GM19043 (cell line): ENCODE measurements at regions not wholly inside any gene's neighbourhood (a gene's known extent, or its start where the extent isn't known, plus 50 kb on each side); places are given as distances from the start of the nearest gene placed in this dataset.

ENCODE experiments used
- ATAC-seq: cut with Tn5 transposase; IDR thresholded peaks from one replicate; pipeline ENCODE4 v1.9.1; 2021; ENCODE audit warnings: low read depth; ENCODE audit not compliant: unreplicated experiment

DNA sequence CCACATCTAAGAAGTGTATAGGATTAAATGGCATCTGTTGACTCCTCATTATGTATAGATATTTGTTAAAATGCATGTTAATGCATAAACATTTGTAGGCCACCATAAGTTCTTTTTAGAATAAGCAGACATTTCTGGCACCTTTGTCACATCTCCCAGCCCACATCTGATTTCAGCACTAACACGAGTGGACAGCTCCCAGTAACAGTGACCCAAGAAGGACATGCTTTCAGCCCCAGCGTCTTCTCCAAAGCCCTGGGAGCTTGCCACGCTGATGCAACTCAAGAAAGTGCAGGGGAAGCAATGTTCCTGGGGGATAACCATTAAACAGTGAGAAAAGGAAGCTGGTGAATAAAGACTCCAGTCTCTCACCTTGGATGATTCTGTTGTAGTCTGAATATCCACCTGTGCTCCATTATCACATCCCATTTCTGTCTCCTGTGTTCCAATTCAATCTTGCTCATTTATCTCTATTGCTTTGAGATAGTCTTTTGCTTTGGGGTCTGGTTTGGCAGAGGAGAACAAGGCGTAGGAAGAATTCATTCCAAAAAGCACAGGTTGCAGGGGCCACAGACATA lies 182.6 kb upstream of the THSD7B start:
- ATAC-seq: no peak

DNA sequence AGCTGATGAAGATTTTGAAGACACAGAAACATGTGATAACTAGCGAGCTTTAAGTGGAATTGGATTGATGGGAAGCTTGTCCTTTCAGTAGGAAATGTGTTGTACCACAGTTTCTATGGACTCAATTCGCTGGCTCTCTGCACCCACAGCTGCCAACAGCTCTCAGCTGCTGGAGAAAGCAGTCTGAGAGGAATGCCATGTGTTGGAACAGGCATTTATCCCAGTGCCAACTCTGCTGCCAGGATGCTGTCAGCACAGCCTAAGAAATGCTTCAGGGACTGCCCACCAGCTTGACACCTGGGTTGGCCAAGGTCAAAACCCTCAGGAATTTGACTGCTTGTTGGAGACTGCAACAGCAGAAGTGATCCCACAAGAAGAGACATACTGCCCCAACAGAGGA lies 193.0 kb upstream of the THSD7B start:
- ATAC-seq: no peak

DNA sequence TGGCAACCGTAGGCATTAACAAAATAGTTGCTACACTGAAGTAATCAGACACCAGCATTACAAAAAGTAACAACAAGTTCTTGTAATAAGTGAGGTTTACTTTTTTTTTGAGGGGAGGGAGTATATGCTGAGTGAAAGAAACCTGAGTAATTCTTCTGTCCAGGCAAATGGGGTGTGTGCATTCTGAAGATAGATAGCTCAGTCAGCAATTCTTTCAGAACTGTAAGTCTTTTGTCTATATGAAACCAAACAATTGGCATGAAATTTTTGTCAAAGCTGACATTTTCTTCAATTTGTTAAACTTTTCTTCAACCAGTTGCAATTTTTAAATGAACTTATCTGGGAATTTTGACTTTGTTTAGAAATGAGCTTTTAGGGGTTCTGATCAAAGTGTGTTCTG lies 208.1 kb upstream of the THSD7B start:
- ATAC-seq: no peak

DNA sequence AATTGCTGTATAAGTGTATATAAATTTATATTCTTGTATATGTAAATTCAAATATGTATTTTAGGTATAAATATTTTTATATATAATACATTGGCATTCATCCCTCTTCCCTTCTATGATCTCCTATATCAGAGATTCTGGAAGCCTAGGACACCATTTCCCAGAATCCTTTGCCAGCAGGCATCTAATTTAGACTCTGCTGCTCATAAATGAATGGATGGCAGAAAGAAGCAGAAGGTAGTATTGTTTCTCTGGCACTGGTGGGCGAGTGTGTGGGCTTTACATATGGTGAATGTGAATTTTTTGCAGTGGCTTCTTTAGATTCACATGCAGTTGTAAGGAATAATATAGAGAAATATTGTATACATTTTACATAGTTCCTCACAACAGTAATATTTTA lies 215.2 kb upstream of the THSD7B start:
- ATAC-seq: no peak

DNA sequence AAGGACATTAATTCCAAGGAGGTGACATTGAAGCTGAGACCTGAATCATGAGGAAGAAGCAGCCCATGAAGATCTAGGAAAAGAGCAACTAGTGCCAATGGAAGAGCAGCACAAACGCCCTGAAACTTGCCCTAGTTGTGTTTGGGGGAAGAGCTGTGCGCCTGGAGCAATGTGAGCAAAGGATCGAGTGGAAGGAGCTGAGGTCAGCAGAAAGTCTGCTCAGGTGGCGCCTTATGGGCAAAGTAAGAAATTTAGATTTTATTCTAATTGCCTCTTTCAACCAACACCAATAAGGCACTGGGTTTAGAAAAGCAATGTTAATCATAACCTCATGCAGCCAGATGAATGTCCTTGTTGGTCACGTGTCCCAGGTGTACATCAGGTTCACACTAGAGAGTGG lies 226.0 kb upstream of the THSD7B start:
- no peak for ATAC-seq

DNA sequence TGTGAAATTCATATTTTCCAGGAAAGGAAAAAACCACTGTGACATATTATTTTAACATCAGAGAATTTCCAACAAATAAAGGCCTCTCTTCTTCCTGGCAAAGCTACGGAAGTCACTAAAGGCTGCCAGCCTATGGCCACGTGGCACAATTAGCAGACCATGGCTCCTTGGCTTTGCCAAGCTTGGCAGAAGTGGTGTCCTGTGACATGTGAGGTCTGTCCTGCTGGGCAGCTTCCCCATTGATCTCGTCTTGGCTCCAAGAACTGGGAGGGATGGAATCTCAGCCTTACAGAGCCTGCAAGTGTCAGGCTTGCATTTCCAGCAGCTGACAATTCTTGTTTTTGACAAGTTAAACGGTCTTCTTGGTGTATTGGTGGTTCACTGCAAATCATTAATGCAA lies 226.9 kb upstream of the THSD7B start:
- no peak for ATAC-seq

DNA sequence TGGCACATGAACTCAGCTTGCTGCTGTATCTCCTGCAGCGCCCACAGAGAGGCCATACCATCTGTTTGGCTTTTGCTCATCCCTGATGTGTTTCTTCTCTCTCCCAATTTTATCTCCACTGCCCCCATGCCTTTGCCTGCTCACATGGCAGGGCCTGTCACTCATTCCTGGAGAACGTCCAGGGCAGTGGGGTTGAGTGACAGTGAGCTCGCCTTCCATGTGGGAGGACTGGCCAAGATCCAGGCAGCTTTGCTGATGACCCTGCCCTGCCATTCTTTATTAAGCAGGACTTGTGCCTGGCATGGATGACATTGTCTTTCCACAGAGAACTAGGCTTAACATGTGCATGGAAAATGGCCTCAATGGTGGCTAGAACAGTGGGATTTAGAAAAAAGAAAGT lies 230.5 kb upstream of the THSD7B start:
- ATAC-seq: no peak

DNA sequence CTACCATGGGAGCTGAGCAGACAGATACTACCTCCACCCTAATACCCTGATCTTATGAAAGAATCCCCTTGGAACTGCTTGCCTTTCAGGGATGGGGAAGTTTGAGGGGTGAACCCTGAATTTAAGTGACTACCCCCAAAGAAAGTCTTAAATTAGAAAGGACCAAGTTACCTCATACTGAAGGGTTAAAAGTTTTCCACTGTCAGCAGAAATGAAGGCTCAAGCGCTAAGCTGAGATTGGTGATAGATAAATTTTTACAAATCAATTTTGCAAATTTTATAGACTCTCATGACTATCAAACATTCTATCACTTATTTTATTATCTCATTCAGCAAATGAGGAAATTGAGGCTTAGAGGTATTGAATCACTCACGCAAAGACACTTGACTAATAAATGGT lies 233.2 kb upstream of the THSD7B start:
- ATAC-seq: no peak

DNA sequence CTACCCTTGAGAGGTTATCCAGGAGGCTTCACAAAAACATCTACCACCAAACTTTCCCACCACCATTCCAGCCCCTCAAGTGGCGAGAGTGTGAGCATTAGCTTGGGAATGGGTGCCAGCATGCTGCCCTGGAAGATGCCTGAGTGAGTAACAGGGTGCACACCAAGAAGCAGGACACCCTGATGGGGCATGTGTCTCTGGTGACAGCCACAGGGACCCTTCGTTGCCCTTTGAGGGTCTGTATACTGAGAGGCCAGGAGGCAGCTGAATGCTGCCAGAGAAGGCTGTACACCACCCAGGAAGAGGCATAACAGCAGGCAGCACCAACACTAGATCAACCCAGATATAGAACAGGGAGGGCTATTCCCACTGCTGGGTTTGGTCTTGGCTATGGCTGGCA lies 233.6 kb upstream of the THSD7B start:
- no peak for ATAC-seq

DNA sequence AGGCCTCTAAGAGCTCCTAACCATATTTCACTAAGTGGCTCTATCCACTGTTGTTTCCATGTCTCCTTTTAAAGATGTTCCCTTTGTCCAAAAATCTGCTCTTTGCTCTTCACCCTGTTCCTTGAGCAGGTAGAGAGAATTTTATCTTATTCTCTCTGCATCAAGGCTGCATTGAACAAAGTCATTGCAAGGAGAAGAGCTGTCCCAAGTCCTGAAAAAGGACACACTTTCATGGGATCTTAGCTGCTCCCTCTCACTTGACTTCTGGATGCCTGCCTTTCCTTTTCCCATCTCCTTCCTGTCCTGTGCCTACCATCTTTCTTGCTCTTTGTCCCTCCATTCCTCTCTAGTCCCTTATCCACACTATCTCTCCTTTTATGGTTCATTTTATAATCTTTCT lies 235.2 kb upstream of the THSD7B start:
- no peak for ATAC-seq

DNA sequence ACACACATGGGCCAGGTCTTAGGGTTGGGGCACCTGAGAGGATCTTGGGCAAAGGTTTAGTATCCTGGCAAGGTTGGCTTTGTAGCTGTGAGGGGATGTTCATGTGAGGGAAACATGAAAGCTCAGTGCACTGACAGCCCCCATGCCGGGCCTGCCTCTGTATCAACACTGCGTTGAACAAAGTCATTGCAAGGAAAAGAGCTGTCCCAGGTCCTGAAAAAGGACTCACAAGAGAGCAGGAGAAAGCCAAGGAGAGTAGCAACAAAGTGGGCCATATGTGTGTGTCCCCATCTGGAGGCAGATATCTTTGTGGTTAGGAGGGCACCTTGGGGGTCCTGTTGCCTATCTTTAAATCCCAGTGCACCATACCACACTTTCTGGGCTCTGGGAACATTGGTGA lies 237.8 kb upstream of the THSD7B start:
- no peak for ATAC-seq

DNA sequence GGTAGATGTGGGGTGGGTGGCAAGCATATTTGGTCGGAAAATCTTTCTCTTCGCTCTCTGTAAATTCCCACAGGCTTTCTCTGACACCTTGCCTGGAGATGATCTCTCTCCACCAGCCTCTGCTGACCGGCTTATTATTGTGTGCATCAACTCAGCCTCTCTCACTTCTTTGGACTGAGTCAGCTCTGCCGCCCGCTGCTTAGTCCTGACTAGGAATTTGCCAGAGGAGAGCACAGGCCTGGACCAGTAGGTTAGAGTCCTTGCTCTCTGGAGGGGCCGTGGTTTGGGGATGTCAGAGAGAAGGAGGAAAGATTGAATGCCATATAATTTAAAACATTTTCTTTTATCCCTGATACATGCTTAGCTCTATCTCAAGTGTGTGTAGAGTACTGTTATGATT lies 242.6 kb upstream of the THSD7B start:
- no peak for ATAC-seq

DNA sequence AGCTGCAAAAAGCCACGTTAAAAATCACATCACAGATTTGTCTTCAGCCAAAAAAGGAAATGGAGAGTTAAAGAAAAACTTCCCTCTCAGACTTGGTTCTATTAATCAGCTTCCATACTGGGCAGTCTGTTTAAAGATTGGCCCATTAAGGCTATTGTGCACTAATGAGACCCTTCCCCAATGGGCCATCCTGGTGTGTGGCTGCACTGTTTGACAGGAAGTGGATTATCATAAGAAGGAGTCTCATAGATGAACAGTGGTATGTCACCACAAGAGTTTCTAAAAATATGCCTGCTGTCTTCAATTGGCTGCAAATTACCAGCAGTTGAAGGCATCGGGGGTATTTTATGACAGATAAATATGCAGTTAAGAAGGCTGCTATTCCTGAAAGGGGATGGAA lies 247.6 kb upstream of the THSD7B start:
- ATAC-seq: no peak

DNA sequence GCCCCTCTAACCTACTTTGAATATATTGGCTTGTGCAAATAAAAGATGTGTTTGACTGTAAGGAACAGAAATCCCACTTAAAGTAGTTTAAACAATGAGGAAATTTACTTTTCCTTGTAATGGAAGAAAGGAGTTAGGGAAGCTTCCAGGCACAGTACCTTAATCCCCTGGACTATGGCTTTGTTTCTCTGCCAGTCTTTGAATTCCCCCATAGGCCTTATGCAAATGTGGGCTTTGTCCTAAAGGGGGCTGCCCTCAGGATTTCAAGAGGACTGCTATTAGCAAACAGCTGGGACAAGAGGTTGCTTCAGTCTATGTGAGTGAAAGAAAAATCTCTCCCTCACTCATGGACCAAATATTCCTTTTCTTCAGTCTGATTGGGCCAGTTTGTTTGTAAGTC lies 255.1 kb upstream of the THSD7B start:
- no peak for ATAC-seq

DNA sequence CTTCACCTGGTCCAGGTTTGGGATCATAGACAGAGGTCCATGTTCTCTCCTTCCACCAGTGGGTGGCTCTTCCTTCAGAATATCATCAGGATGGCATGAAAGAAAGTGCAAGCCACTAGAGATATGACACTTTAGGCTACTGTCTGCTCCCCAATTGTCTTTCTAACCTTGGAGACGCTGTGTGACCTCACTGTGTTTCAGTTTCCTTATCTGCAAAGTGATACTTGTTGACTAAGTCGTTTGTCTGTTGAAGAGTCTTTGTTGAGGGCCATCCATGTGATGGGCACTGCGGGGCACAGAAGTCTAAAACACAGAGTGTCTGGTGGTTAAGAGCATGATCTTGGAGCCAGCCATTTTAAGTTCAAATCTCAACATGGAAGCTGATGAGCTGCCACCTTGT lies 259.9 kb upstream of the THSD7B start:
- ATAC-seq: no peak

DNA sequence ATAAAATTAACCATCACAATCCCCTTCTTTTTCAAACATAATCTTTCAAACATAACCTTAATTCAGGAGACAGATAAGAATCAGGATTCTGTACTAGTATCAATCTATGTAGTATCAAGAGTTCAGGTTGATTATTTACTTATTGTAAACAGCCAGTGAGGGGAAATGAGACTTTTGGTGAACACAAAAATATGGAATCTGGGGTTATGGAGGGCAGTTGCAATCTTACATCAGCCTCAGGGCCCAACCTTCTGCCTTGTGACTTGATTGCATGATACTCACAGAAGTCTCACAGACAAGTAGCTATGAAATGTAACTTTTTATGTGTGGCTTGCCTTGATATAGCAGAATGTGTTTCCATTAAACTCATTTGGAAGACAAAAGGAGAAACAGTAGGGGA lies 262.7 kb upstream of the THSD7B start:
- ATAC-seq: peak; percentile 52

DNA sequence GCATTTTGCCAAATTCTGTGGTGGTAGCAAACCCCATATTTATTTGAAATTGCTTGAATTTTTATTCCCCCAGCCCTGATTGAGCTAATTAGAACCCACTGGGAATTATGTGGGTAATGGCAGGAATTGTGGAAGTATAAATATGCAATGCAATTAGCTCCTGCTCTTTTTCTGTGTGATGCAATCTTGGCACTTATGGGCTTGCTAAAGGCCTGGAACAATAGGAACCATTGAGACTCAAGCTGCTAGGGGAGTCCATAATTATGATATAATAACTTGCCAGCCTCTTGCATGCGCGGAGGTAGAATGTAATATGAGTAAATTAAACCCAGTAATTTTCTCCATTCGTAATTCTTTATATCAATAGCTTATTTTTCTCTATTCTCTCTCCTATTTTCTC lies 267.6 kb upstream of the THSD7B start:
- no peak for ATAC-seq

DNA sequence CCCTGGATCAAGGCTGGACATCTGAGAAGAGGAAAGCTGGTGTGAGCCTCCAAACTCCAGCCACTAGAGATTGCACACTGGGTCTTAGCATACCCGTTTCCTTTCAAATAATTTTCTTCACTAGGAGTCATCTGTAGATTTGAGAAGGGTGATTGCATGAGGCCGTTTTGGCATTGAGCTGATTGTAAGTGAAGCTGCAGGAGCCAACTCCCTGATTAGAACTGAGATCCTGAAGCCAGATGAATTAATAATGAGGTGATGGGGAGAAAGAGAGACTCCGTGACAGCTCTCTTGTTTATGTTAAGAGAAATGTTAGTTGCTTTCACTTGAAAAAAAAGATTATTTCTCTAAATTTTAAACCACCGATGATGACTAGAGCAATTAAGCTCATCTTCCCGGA lies 268.4 kb upstream of the THSD7B start:
- no peak for ATAC-seq

DNA sequence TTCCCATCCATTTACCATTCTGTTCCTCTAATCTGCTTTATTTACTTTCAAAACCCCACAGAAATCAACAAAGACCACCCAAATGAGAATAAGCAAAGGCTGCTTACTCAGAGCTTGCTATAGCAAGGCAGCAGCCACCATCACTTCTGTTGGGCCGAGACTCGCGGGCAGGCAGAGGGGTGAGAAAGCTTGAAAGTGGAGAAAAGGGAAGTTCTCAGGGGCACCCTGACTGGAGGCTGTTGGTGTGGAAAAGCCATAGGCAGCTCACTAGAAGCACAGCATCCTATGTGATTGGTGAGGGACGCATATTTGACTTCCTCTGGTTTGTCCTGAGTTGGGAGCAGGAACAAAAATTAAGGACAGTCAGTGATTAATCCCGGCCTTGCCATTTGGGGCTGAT lies 269.7 kb upstream of the THSD7B start:
- ATAC-seq: peak; percentile 83

DNA sequence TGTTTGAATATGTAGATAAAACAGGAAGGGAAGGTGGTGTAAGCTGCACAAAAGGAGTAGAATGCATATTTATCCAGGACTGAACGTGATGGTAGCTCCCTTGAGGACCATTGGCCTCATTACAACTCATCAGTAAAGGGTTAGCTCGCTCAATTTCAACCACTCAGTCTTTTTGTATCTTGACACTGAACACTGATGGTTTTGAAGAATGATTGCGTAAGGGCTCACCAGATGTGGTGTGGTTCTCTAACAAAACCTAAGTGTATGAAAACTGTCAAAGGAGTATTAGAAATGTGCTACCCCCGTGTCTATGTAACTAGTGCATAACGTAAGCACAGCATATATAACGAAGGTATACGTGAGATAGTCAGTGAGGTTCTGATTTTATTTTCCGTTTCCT lies 272.4 kb upstream of the THSD7B start:
- no peak for ATAC-seq

DNA sequence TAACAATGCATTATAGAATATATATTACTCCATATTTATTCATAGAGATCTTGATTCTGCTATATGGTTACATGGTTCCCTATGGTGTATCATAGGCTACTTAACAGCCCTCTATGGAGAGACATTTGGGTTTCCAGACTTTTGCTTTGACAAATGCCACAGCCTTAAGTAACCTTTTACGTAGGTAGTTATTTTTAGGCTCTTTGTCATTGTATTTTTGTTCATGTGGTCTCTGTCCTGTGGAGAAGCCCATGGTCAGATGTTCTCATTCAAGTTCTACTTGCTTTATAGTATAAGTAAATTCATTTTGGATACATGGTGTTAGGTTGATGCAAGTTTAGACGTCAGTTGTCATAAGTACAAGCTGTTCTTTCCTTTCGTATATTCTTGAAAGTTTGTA lies 275.2 kb upstream of the THSD7B start:
- ATAC-seq: no peak

DNA sequence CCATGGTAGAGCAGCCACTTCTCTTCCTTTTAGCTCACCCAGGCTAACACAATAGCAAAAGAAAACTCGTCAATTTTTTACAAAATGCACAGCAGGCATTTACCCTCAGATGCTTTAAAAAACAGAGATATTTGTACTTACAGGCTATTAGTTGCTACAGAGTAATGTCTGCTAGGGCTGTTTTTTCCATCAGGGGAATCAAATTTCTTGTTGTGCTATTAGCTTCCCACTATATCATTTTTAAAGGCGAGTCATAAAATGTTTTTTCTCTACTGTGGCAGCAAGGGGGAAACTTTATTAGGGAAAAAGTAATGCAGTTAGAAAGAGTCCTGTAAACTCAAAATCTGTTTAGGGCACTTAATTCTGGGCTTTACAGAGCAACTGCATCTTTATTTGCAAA lies 277.9 kb upstream of the THSD7B start:
- ATAC-seq: no peak

DNA sequence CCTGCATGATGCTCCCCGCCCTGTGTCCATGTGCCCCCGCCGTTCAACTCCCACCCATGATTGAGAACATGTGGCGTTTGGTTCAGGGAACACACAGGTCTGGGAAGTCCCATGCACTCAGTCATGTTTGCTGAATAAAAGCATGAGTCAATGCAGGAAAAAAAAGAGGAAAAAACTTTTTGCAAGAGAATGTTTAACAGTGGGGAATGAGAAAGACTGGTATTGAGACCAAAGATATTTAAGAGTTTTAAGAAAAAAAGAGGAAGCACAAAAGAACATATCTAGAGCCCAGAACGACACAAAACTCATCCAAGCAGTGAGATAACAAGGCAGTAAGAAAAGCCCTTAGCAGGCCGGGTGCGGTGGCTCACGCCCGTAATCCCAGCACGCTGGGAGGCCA lies 279.2 kb upstream of the THSD7B start:
- no peak for ATAC-seq
